WI38 (cell line): ENCODE measurements at regions not wholly inside any gene's neighbourhood (a gene's known extent, or its start where the extent isn't known, plus 50 kb on each side); places are given as distances from the start of the nearest gene placed in this dataset.

Experiments
- H3K4me3 ChIP-seq: 2 replicates; pipeline ENCODE4 v1.5.1; 2011; ENCODE audit warnings: low read depth, mild to moderate bottlenecking, control low read depth, low read length
- CTCF ChIP-seq: IDR thresholded peaks from 2 replicates; pipeline ENCODE4 v1.5.1; 2012; ENCODE audit warnings: low read depth, mild to moderate bottlenecking, control low read depth, low read length

GRCh38 chr21:28614791-28615190 is 377.9 kb downstream of the LTN1 start:
- H3K4me3 ChIP-seq = no peak overlapping the region
- no peak for TF ChIP-seq CTCF

GRCh38 chr21:28608646-28609045 is 384.0 kb downstream of the LTN1 start:
- TF ChIP-seq CTCF = no peak
- no peak overlapping the region for H3K4me3 ChIP-seq

- TF ChIP-seq CTCF = no peak
- no peak overlapping the region for H3K4me3 ChIP-seq
Measured at GRCh38 chr21:28607545-28607944, 385.1 kb downstream of the LTN1 start.

GRCh38 chr21:28604946-28605537 is 387.6 kb downstream of the LTN1 start:
- no peak overlapping the region for H3K4me3 ChIP-seq

GRCh38 chr21:28602546-28602945 is 390.1 kb downstream of the LTN1 start:
- no peak overlapping the region for H3K4me3 ChIP-seq
- TF ChIP-seq CTCF = no peak

More at GRCh38 chr21:28604946-28605537, 387.6 kb downstream of the LTN1 start:
- TF ChIP-seq CTCF = no peak

- TF ChIP-seq CTCF = no peak
- no peak overlapping the region for H3K4me3 ChIP-seq
Measured at GRCh38 chr21:28598214-28598613, 394.5 kb downstream of the LTN1 start.

GRCh38 chr21:28592205-28592865 is 400.3 kb downstream of the LTN1 start:
- no peak for TF ChIP-seq CTCF
- no peak overlapping the region for H3K4me3 ChIP-seq
